H9 (cell line): ENCODE measurements at regions not wholly inside any gene's neighbourhood (a gene's known extent, or its start where the extent isn't known, plus 50 kb on each side); places are given as distances from the start of the nearest gene placed in this dataset.
"Not testable (repeated sequence)": the region's sequence is repeated elsewhere in the genome, so short reads cannot be mapped to it uniquely, and the experiment has no call there.

Source experiments
- DNase-seq: peaks from one replicate; pipeline ENCODE4 v3.0.0-alpha.2; 2017
- H2AFZ ChIP-seq: one replicate; pipeline ENCODE4 v1.6.1; 2013; ENCODE audit warnings: mild to moderate bottlenecking, low read length, control low read depth, moderate library complexity
- H2AK5ac ChIP-seq: 2 replicates; pipeline ENCODE4 v1.6.1; 2013; ENCODE audit warnings: low read length, control low read depth, mixed read lengths; ENCODE audit not compliant: insufficient read length
- H2BK120ac ChIP-seq: one replicate; pipeline ENCODE4 v1.6.1; 2013; ENCODE audit warnings: low read depth, mild to moderate bottlenecking, low read length, control low read depth, inconsistent platforms; ENCODE audit not compliant: poor library complexity, severe bottlenecking
- H2BK12ac ChIP-seq: 2 replicates; pipeline ENCODE4 v1.6.1; 2013; ENCODE audit warnings: low read length, control low read depth, mixed read lengths, low read depth; ENCODE audit not compliant: insufficient read length
- H2BK15ac ChIP-seq: 2 replicates; pipeline ENCODE4 v1.6.1; 2013; ENCODE audit warnings: low read depth, low read length, control low read depth
- H2BK20ac ChIP-seq: one replicate; pipeline ENCODE4 v1.6.1; 2013; ENCODE audit warnings: low read depth, mild to moderate bottlenecking, low read length, control low read depth, inconsistent platforms; ENCODE audit not compliant: poor library complexity, severe bottlenecking
- H2BK5ac ChIP-seq: 2 replicates; pipeline ENCODE4 v1.6.1; 2013; ENCODE audit warnings: low read length, control low read depth, mixed read lengths; ENCODE audit not compliant: insufficient read length
- H3K14ac ChIP-seq: 2 replicates; pipeline ENCODE4 v1.6.1; 2013; ENCODE audit warnings: low read length, control low read depth; ENCODE audit not compliant: insufficient read depth
- H3K18ac ChIP-seq: 2 replicates; pipeline ENCODE4 v1.6.1; 2013; ENCODE audit warnings: low read depth, mild to moderate bottlenecking, mixed read lengths, low read length, control low read depth; ENCODE audit not compliant: insufficient read length
- H3K23ac ChIP-seq: 2 replicates; pipeline ENCODE4 v1.6.1; 2013; ENCODE audit warnings: low read length, control low read depth, mixed read lengths, low read depth; ENCODE audit not compliant: insufficient read length
- H3K23me2 ChIP-seq: 2 replicates; pipeline ENCODE4 v1.6.1; 2013; ENCODE audit warnings: low read depth, mild to moderate bottlenecking, mixed read lengths, low read length, control low read depth; ENCODE audit not compliant: insufficient read length, poor library complexity, severe bottlenecking
- H3K27ac ChIP-seq: 2 replicates; pipeline ENCODE4 v1.5.1; 2013; ENCODE audit warnings: low read length, control low read depth, mixed read lengths, low read depth; ENCODE audit not compliant: insufficient read length
- H3K27me3 ChIP-seq: 2 replicates; pipeline ENCODE4 v1.6.1; 2013; ENCODE audit warnings: low read length, control low read depth, inconsistent platforms; ENCODE audit not compliant: insufficient read depth
- H3K4ac ChIP-seq: 2 replicates; pipeline ENCODE4 v1.6.1; 2013; ENCODE audit warnings: low read depth, mild to moderate bottlenecking, control low read depth, inconsistent platforms, low read length, moderate library complexity
- H3K4me1 ChIP-seq: 2 replicates; pipeline ENCODE4 v1.6.1; 2013; ENCODE audit warnings: low read length, control low read depth, inconsistent platforms; ENCODE audit not compliant: insufficient read depth
- H3K4me2 ChIP-seq: 2 replicates; pipeline ENCODE4 v1.6.1; 2013; ENCODE audit warnings: low read length, control low read depth, mixed read lengths; ENCODE audit not compliant: insufficient read length, insufficient read depth
- H3K56ac ChIP-seq: 2 replicates; pipeline ENCODE4 v1.6.1; 2013; ENCODE audit warnings: low read depth, mild to moderate bottlenecking, mixed read lengths, low read length, control low read depth; ENCODE audit not compliant: insufficient read length
- H3K79me1 ChIP-seq: 2 replicates; pipeline ENCODE4 v1.6.1; 2013; ENCODE audit warnings: low read depth, mild to moderate bottlenecking, moderate library complexity, low read length, control low read depth, inconsistent platforms; ENCODE audit not compliant: insufficient read depth, poor library complexity, severe bottlenecking
- H3K79me2 ChIP-seq: 2 replicates; pipeline ENCODE4 v1.6.1; 2013; ENCODE audit warnings: low read length, control low read depth, inconsistent platforms; ENCODE audit not compliant: insufficient read depth
- H3K9ac ChIP-seq: 2 replicates; pipeline ENCODE4 v1.6.1; 2013; ENCODE audit warnings: low read length, control low read depth, mixed read lengths; ENCODE audit not compliant: insufficient read length; ENCODE audit errors: extremely low read depth
- H3K9me3 ChIP-seq: one replicate; pipeline ENCODE4 v1.6.1; 2013; ENCODE audit warnings: low read depth, low read length, inconsistent platforms; ENCODE audit not compliant: control insufficient read depth
- H3T11ph ChIP-seq: one replicate; pipeline ENCODE4 v1.6.1; 2013; ENCODE audit warnings: mild to moderate bottlenecking, low read length, control low read depth, inconsistent platforms
- H4K20me1 ChIP-seq: one replicate; pipeline ENCODE4 v1.6.1; 2013; ENCODE audit not compliant: control insufficient read depth, insufficient read length, insufficient read depth
- H4K5ac ChIP-seq: 2 replicates; pipeline ENCODE4 v1.6.1; 2013; ENCODE audit warnings: low read depth, mild to moderate bottlenecking, mixed read lengths, low read length, control low read depth; ENCODE audit not compliant: insufficient read length
- H4K8ac ChIP-seq: replicated peaks from 2 replicates; pipeline ENCODE4 v1.6.1; 2013; ENCODE audit warnings: low read length, control low read depth, mixed read lengths, low read depth; ENCODE audit not compliant: insufficient read length
- H4K91ac ChIP-seq: 2 replicates; pipeline ENCODE4 v1.6.1; 2013; ENCODE audit warnings: low read depth, mild to moderate bottlenecking, moderate library complexity, mixed read lengths, low read length, control low read depth; ENCODE audit not compliant: insufficient read length
- H3K27ac Mint-ChIP-seq, 3 experiments: 2 replicates in 2 of 3; 3 replicates in 1 of 3; pipeline ENCODE4 v1.8.0; 2020 to 2021; ENCODE audit warnings: mixed read lengths in 3 of 3, mild to moderate bottlenecking in 1 of 3, moderate library complexity in 1 of 3
- H3K27me3 Mint-ChIP-seq: 2 replicates; pipeline ENCODE4 v1.8.0; 2021; ENCODE audit warnings: low read depth, mild to moderate bottlenecking, moderate library complexity, mixed read lengths
- H3K36me3 Mint-ChIP-seq, 3 experiments: 2 replicates in 2 of 3; 3 replicates in 1 of 3; pipeline ENCODE4 v1.8.0; 2020 to 2021; ENCODE audit warnings: low read depth in 3 of 3, mixed read lengths in 3 of 3; ENCODE audit not compliant: insufficient read depth in 1 of 3
- H3K4me1 Mint-ChIP-seq, 2 experiments: 2 replicates each; pipeline ENCODE4 v1.8.0; 2020; ENCODE audit warnings: mixed read lengths in 2 of 2
- H3K4me3 Mint-ChIP-seq, 2 experiments: 2 replicates in 1 of 2; 3 replicates in 1 of 2; pipeline ENCODE4 v1.8.0; 2020 to 2021; ENCODE audit warnings: mild to moderate bottlenecking in 2 of 2, mixed read lengths in 2 of 2, moderate library complexity in 1 of 2
- H3K9me3 Mint-ChIP-seq, 2 experiments: 2 replicates in 1 of 2; 3 replicates in 1 of 2; pipeline ENCODE4 v1.8.0; 2020; ENCODE audit warnings: mild to moderate bottlenecking in 2 of 2, mixed read lengths in 2 of 2, moderate library complexity in 1 of 2
- WGBS: extraction: QIAGEN DNeasy Blood & Tissue Kit; methylation state at CpG from one replicate; pipeline ENCODE4 v1.1.7; 2013; ENCODE audit warnings: missing lambda C conversion rate, low lambda C conversion rate, mixed read lengths; ENCODE audit not compliant: insufficient read length; ENCODE audit errors: extremely low coverage; 5-methylcytosine and 5-hydroxymethylcytosine counted together
- TF ChIP-seq, protein P1 (sequence below): fragments of 200-600 bp; sonication (generic); conservative IDR thresholded peaks from 3 replicates; pipeline ENCODE4 v1.8.0; 2021; ENCODE audit warnings: antibody characterized with exemption, mild to moderate bottlenecking

DNA sequence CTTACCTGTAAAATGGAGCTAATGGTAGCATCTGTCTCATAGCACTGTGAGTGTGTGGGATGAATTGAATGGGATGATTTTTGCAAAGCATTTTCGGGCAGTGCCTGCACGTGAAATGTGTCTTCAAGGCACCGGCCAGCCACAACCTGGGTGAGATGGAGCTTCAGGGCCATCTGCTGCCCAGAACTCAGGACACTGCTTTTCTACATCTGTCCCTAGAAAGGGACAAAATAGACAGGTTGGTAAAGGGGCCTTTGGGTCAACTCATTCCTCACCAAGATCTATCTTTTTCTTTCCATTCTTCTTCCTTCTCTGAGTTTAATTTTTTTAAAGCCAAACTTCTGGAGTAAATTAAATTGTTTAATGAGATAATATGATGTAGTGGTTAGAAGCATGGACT, 106.5 kb downstream of the UTP18 start:
- peaks cover 10% of the 10 kb centered on the region; the same call in 1 of the 2 replicates for H3K4me1 ChIP-seq
- no peak overlapping the region for H2AK5ac ChIP-seq
- H3K27ac ChIP-seq: no peak overlapping the region
- H3K14ac ChIP-seq: no peak overlapping the region
- no peaks in the 10 kb centered on the region for H3K23me2 ChIP-seq
- no peak overlapping the region for H4K5ac ChIP-seq
- no peak overlapping the region for H3K23ac ChIP-seq
- no peak overlapping the region for H3K4me3 Mint-ChIP-seq
- no CpG with 5 or more reads among the region's 3 CpGs for WGBS
- H4K91ac ChIP-seq: no peak overlapping the region
- no peaks in the 10 kb centered on the region; the same call in 1 of the 2 replicates for H3K27me3 Mint-ChIP-seq
- H3K9ac ChIP-seq: no peak overlapping the region
- H4K8ac ChIP-seq: no peak overlapping the region
- no peak overlapping the region for H2AFZ ChIP-seq
- H2BK5ac ChIP-seq: no peak overlapping the region
- no peaks in the 10 kb centered on the region for H3K79me2 ChIP-seq
- H3K27ac Mint-ChIP-seq: no peak overlapping the region
- no peak overlapping the region for H3K4ac ChIP-seq
- no peak overlapping the region for H3K56ac ChIP-seq
- H4K20me1 ChIP-seq: no peaks in the 10 kb centered on the region
- H3K27me3 ChIP-seq: no peaks in the 10 kb centered on the region
- no peak overlapping the region for H3K18ac ChIP-seq
- no peaks in the 10 kb centered on the region for H3K9me3 ChIP-seq
- peaks cover 2 to 11% of the 10 kb centered on the region in 2 experiments; a peak in 3 of 5 replicates for H3K9me3 Mint-ChIP-seq
- DNase-seq: no peak
- no peak overlapping the region for H3K4me2 ChIP-seq
- H2BK120ac ChIP-seq: no peak overlapping the region
- H3T11ph ChIP-seq: no peak overlapping the region
- no peak overlapping the region for H2BK20ac ChIP-seq
- H3K79me1 ChIP-seq: no peaks in the 10 kb centered on the region
- H3K36me3 Mint-ChIP-seq: peaks cover 0 to 23% (median 2%) of the 10 kb centered on the region in 3 experiments; a peak in 3 of 7 replicates
- H2BK12ac ChIP-seq: no peak overlapping the region
- peaks cover 32 to 34% of the 10 kb centered on the region in 2 experiments for H3K4me1 Mint-ChIP-seq
- H2BK15ac ChIP-seq: no peak overlapping the region
- TF ChIP-seq, protein P1, sequence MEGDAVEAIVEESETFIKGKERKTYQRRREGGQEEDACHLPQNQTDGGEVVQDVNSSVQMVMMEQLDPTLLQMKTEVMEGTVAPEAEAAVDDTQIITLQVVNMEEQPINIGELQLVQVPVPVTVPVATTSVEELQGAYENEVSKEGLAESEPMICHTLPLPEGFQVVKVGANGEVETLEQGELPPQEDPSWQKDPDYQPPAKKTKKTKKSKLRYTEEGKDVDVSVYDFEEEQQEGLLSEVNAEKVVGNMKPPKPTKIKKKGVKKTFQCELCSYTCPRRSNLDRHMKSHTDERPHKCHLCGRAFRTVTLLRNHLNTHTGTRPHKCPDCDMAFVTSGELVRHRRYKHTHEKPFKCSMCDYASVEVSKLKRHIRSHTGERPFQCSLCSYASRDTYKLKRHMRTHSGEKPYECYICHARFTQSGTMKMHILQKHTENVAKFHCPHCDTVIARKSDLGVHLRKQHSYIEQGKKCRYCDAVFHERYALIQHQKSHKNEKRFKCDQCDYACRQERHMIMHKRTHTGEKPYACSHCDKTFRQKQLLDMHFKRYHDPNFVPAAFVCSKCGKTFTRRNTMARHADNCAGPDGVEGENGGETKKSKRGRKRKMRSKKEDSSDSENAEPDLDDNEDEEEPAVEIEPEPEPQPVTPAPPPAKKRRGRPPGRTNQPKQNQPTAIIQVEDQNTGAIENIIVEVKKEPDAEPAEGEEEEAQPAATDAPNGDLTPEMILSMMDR: no peak

DNA sequence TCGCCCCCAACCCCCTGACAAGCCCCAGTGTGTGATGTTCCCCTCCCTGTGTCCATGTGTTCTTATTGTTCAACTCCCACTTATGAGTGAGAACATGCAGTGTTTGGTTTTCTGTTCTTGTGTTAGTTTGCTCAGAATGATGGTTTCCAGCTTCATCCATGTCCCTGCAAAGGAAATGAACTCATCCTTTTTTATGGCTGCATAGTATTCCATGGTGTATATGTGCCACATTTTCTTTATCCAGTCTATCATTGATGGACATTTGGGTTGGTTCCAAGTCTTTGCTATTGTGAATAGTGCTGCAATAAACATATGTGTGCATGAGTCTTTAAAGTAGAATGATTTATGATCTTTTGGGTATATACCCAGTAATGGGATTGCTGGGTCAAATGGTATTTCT, 107.5 kb downstream of the UTP18 start:
- H3K23me2 ChIP-seq, H4K8ac ChIP-seq, H3K4me3 Mint-ChIP-seq, H2AFZ ChIP-seq, H3K4me1 ChIP-seq, H3K4ac ChIP-seq, H3K9me3 ChIP-seq, H3K14ac ChIP-seq, H3K23ac ChIP-seq, H2BK5ac ChIP-seq, H3K4me2 ChIP-seq, H2AK5ac ChIP-seq, H4K20me1 ChIP-seq, H3K9ac ChIP-seq, H3K56ac ChIP-seq, H3K18ac ChIP-seq, H3K27ac Mint-ChIP-seq, H3K27ac ChIP-seq, H3T11ph ChIP-seq, H3K79me1 ChIP-seq, H4K91ac ChIP-seq, H2BK20ac ChIP-seq, H2BK15ac ChIP-seq, H2BK120ac ChIP-seq, H3K27me3 ChIP-seq, DNase-seq, H2BK12ac ChIP-seq, H3K79me2 ChIP-seq, H3K27me3 Mint-ChIP-seq, H4K5ac ChIP-seq: not testable (repeated sequence)
- Mint-ChIP-seq H3K36me3 (peaks cover 0 to 26% (median 2%) of the 10 kb centered on the region in 3 experiments; a peak in 3 of 7 replicates), H3K4me1 (peaks cover 34 to 35% of the 10 kb centered on the region in 2 experiments), H3K9me3 (peaks cover 2 to 11% of the 10 kb centered on the region in 2 experiments; a peak in 3 of 5 replicates)
- WGBS: no CpG with 5 or more reads among the region's 1 CpG
